GM13976 (cell line): ENCODE measurements at regions not wholly inside any gene's neighbourhood (a gene's known extent, or its start where the extent isn't known, plus 50 kb on each side); places are given as distances from the start of the nearest gene placed in this dataset.

ENCODE experiments used
- DNase-seq: peaks from one replicate; pipeline ENCODE4 v3.0.0; 2012; ENCODE audit warnings: low spot score
- CTCF ChIP-seq: IDR thresholded peaks from 2 replicates; pipeline ENCODE4 v1.5.1; 2012; ENCODE audit warnings: borderline replicate concordance, mild to moderate bottlenecking; ENCODE audit not compliant: insufficient read depth; ENCODE audit errors: extremely low read depth, missing control alignments, control extremely low read depth
- in situ Hi-C: fragments of 300-500 bp; cut with MboI; formaldehyde crosslinking; loops from one replicate; pipeline ENCODE4 v1.12.0; 2022; ENCODE audit warnings: low sequenced_read_pairs, mixed read lengths, inconsistent platforms; ENCODE audit not compliant: unreplicated experiment

GRCh38 chr16:48810803-48811453 lies 200.9 kb upstream of the N4BP1 start:
- no peak for DNase-seq
- in situ Hi-C loops, result no loop called here
- no peak for TF ChIP-seq CTCF

GRCh38 chr16:48810436-48810802 lies 200.4 kb upstream of the N4BP1 start:
- no peak for TF ChIP-seq CTCF
- in situ Hi-C loops, result no loop called here
- no peak for DNase-seq

GRCh38 chr16:48790151-48790550 lies 180.2 kb upstream of the N4BP1 start:
- in situ Hi-C loops, result no loop called here
- no peak for TF ChIP-seq CTCF
- no peak for DNase-seq

- no peak for TF ChIP-seq CTCF
- DNase-seq, result no peak
- in situ Hi-C loops, result no loop called here
Observed at GRCh38 chr16:48788475-48788874, 178.5 kb upstream of the N4BP1 start.

GRCh38 chr16:48745541-48745940 lies 135.6 kb upstream of the N4BP1 start:
- DNase-seq, result no peak
- no peak for TF ChIP-seq CTCF
- in situ Hi-C loops, result no loop called here

GRCh38 chr16:48740964-48741363 lies 131.0 kb upstream of the N4BP1 start:
- no peak for TF ChIP-seq CTCF
- no peak for DNase-seq
- in situ Hi-C loops, result no loop called here

GRCh38 chr16:48734220-48734619 lies 124.2 kb upstream of the N4BP1 start:
- TF ChIP-seq CTCF, result no peak
- no peak for DNase-seq
- in situ Hi-C loops, result no loop called here
